ENCODE measurements at regions not wholly inside any gene's neighbourhood (a gene's known extent, or its start where the extent isn't known, plus 50 kb on each side); places are given as distances from the start of the nearest gene placed in this dataset.

- TF ChIP-seq, protein P1, sequence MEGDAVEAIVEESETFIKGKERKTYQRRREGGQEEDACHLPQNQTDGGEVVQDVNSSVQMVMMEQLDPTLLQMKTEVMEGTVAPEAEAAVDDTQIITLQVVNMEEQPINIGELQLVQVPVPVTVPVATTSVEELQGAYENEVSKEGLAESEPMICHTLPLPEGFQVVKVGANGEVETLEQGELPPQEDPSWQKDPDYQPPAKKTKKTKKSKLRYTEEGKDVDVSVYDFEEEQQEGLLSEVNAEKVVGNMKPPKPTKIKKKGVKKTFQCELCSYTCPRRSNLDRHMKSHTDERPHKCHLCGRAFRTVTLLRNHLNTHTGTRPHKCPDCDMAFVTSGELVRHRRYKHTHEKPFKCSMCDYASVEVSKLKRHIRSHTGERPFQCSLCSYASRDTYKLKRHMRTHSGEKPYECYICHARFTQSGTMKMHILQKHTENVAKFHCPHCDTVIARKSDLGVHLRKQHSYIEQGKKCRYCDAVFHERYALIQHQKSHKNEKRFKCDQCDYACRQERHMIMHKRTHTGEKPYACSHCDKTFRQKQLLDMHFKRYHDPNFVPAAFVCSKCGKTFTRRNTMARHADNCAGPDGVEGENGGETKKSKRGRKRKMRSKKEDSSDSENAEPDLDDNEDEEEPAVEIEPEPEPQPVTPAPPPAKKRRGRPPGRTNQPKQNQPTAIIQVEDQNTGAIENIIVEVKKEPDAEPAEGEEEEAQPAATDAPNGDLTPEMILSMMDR (IDR thresholded peaks at IDR 0.05): no peak
- no peak for TF ChIP-seq POLR2A (IDR thresholded peaks at IDR 0.05)
Observed at GRCh38 chr17:13400491-13400890, 201.2 kb downstream of the HS3ST3A1 start.

All from stomach (tissue), 4 donors.